HG03175 (cell line): ENCODE measurements at regions not wholly inside any gene's neighbourhood (a gene's known extent, or its start where the extent isn't known, plus 50 kb on each side); places are given as distances from the start of the nearest gene placed in this dataset.

Experiments
- ATAC-seq: cut with Tn5 transposase; IDR thresholded peaks from one replicate; pipeline ENCODE4 v1.9.1; 2021; ENCODE audit warnings: mild to moderate bottlenecking, moderate library complexity; ENCODE audit not compliant: unreplicated experiment

- no peak for ATAC-seq
Measured at GRCh38 chr5:68447136-68447929, 231.8 kb downstream of the PIK3R1 start.

DNA sequence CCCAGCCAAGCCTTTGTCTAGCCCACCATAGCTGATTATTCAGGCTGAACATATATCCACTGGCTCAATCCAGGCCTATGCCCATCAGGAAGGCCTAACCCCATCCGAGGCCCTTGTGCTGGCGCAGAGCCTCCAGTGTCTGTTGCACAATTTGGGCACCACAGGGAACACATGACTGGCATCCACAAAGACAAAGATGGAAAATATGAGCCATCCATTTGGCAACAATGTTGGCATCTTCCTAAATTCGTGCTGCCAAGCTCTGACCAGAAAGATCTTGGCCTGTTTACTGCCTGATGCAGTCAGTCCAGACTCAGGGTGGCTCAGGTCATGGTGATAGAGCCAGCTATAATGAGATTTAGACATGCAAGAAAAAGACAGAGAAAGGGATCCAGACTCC is 233.8 kb downstream of the PIK3R1 start:
- no peak for ATAC-seq

GRCh38 chr5:68450245-68450852 is 234.8 kb downstream of the PIK3R1 start:
- ATAC-seq, result no peak

- ATAC-seq, result no peak
Measured at GRCh38 chr5:68452286-68452685, 236.7 kb downstream of the PIK3R1 start.

- ATAC-seq, result no peak
Measured at GRCh38 chr5:68454172-68454571, 238.6 kb downstream of the PIK3R1 start.

DNA sequence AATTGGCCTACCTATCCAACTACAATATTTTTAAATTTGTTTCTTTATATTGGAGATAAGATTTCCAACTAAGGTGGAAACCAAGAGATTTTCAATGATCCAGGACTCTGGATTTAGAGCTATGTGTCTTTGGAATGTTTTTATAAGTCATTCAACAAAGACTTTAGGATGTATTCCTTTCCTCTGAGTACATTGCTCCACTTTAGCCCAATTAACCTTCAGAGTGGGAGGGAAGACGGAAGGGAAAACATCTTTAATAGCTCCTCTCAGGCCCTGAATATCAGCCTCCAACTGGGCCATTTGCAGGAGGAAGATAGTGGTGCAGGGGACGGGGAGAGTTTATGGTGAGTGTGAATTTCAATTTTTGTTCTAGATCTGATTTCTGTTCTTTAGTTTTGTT is 239.2 kb downstream of the PIK3R1 start:
- ATAC-seq, result no peak

DNA sequence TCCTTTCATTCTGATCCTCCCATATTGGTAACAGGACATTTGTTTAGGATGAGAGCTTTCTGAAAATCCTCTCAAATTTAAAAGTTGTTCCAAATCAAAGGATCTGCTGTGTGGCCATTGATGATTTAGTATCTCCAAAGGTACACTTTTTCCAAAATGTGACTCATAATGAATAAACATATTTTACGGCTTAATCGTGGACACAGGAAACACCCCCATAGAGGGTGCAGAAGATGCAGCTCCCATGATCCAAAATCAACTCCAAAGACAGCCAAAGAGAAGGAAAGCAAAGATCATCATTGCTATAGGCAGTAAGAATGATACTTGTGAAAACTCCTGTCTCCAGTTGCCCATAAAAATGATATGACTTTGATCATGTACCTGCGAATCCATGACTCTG is 239.7 kb downstream of the PIK3R1 start:
- no peak for ATAC-seq

GRCh38 chr5:68456756-68457217 is 241.2 kb downstream of the PIK3R1 start:
- ATAC-seq, result no peak

DNA sequence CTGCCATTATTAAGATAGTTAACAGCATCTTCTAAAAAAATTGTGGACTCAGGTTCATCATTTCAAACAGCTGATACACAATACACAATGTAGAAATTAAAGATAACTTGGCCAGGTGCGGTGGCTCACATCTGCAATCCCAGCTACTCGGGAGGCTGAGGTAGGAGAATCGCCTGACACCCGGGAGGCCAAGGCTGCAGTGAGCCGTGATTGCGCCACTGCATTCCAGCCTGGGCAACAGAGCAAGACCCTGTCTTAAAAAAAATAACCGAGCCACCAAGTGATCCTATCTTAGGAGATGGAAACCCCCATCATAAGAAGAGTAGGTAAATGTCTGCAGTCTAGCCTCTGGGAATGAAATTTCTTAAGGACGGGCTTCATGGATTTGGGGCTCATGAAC is 241.7 kb downstream of the PIK3R1 start:
- no peak for ATAC-seq

GRCh38 chr5:68458416-68459021 is 243.0 kb downstream of the PIK3R1 start:
- ATAC-seq, result no peak

- ATAC-seq, result no peak
Measured at GRCh38 chr5:68459093-68459809, 243.7 kb downstream of the PIK3R1 start.

DNA sequence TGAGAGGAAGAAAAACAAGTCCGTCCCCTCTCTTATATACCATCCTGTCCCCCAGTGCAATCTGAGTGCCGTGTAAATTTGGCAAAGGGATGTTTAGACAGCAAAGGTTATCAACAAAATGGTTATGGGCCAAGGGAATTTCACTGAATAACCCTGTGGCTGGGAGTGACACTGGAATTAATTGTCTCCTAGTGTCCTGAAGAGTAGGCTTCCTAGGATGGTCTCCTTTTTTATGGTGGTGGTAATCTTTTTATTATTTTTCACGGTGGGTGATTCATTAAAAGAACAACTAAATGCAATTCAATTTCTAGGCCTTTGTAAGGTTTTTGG is 244.2 kb downstream of the PIK3R1 start:
- no peak for ATAC-seq

GRCh38 chr5:68460147-68460798 is 244.7 kb downstream of the PIK3R1 start:
- no peak for ATAC-seq

DNA sequence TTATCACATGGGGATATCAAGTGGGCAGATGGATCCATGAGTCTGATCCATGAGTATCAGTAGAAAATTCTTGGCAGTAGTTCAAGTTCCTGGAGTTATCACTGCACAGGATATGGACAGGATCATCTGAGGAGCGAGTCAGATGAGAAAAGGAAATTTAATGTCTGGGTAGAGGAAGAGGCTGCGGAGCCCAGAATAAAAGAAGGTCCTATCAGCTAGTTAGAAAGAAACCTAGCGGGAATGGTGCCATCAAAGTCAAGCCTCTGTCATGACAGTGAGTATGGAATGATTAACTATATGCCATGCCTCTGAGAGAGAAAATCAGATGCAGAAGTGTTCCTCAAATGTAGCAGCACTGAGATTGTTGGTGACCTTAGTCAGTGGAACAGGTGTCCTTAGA is 248.1 kb downstream of the PIK3R1 start:
- no peak for ATAC-seq

DNA sequence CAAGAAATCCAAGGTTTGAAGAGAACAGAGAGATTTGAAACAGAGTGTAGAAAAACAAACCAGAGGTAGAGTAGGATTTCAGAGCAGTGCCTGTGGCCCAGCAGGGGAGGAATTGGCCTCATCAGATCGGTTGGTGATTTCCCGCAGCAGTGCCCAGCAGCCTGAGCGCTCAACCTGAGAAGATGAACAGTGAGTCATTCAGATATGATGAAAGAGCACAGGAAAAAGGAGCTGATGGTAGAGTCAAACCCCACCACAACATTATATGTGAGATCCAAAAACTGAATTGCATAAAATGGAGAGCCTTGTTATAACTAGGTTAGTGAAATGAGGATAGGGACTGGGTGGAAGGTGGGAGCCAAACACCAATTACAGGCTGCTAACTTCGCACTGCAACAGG is 248.9 kb downstream of the PIK3R1 start:
- no peak for ATAC-seq

- no peak for ATAC-seq
Measured at GRCh38 chr5:68465133-68465532, 249.6 kb downstream of the PIK3R1 start.

GRCh38 chr5:68465934-68466551 is 250.5 kb downstream of the PIK3R1 start:
- no peak for ATAC-seq

DNA sequence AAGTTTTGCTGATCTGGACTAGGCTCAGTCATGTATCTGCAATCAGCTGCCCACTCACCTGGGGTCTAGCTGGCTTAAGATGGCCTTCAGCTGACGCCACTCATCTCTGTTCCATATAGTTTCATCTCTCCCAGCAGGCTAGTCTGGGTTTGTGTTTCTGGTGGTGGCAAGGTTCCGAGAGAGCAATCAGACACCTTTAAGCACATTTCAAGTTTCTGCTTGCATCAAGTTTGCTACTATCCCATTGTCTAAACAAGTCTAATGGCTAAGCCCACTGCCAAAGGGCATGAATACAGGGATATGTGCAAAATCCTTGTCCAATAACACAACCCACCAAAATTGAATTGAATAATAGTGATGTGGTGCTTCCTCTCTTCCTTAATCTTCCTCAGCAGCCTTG is 251.7 kb downstream of the PIK3R1 start:
- no peak for ATAC-seq

DNA sequence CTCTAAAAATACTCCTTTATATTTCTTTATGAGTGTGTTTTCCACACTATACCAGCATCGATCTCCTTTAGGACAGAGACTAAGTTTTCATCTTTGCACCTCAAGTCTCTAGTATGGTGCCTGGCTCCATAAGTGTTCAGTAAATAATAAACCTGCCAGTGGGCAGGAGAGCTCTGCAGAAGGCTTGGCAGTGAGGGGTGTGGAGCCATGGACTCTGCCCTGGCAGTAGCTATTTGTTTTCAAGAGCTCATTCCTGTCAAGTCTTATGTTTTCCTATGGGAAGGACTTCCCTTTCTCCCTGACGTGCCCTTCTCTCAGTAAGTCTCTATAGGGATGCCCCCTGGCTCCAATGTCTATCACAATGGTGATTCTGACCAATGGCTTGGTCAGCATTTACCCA is 252.2 kb downstream of the PIK3R1 start:
- no peak for ATAC-seq

GRCh38 chr5:68468322-68468721 is 252.8 kb downstream of the PIK3R1 start:
- no peak for ATAC-seq
